ENCODE measurements at regions not wholly inside any gene's neighbourhood (a gene's known extent, or its start where the extent isn't known, plus 50 kb on each side); places are given as distances from the start of the nearest gene placed in this dataset.

DNA sequence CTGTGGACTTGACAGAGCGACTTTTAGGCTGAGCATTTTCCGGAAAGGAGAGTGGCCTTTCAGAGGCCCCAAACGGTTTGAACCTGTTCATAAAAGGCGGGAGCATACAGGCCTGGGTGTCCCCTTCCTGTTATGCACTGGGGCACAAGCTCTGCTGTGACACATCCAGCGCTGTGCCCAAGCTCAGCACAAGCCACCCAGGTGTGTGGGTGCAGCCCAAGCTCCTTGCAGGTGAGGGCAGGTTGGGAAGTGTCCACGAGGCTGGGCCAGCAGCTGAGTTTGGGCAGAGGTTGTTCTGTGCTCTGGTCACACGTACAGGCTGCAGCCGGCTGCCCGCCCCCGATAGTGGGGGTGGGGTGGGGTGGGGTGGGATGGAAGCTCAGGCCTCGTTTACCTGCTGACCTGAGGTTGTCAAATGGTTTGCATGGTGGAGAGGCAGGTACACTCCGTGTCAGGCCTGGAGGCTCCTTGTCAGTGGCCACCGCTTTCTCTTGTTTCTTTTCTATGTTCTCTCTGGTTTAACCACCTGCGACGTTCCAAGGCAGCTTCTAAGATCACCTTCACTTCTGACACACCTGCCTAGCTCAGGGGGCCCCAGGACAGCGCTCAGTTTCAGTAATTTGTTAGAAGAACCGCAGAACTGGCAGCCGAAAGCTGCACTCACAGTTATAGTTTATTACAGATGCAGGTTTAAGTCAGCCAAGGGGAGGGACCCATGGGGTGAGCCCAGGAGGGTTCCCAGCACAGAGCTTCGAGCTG, 194.7 kb upstream of the CIBAR2 start:
- TF ChIP-seq, protein P1, sequence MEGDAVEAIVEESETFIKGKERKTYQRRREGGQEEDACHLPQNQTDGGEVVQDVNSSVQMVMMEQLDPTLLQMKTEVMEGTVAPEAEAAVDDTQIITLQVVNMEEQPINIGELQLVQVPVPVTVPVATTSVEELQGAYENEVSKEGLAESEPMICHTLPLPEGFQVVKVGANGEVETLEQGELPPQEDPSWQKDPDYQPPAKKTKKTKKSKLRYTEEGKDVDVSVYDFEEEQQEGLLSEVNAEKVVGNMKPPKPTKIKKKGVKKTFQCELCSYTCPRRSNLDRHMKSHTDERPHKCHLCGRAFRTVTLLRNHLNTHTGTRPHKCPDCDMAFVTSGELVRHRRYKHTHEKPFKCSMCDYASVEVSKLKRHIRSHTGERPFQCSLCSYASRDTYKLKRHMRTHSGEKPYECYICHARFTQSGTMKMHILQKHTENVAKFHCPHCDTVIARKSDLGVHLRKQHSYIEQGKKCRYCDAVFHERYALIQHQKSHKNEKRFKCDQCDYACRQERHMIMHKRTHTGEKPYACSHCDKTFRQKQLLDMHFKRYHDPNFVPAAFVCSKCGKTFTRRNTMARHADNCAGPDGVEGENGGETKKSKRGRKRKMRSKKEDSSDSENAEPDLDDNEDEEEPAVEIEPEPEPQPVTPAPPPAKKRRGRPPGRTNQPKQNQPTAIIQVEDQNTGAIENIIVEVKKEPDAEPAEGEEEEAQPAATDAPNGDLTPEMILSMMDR (IDR thresholded peaks at IDR 0.05; ENCODE audit: low read depth, low read length), result no peak
- DNase-seq (ENCODE audit: low read depth, low spot score), result no peak
- no peak overlapping the region for H3K4me3 ChIP-seq (ENCODE audit: low read depth, low read length)
- in situ Hi-C loops (cut with HindIII; ENCODE audit: low sequenced_read_pairs), result no loop called here

DNA sequence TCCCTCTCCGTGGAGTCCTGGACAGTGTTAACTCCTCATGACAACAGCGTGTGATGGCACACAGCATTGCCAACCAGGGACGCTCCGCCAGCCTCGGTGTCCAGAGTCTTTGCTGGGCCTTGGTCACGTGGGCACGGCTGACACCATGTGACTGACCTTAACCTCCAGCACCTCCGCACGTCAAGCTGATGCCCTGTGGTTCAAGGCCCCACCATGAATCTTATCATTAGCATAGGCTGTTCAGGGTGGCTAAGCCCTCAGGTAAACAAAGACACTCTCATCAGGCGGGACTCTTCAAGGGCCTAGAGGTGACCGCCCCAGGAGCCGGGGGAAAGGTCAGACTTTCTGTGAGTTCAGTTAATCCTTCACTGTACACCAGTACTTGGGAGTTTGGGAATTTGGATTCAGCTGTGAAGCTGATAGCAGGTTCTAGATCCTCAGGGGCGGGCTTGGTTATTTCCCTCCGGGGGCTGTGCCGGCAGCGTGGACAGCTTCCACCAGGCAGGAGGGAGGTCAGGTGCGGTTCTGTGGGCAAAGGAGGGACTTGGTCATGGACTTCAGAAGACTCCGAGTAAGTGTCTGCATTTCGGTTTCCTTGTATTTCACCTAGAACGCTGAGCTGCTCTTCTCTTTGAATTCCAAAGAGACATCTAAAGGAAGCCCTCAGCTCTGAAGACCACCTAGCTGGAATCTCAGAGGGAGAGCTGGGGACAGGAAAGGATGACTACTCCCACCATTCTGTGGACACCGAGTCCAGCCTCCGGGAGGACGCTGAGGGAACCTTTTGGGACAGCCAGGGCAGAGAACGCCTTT, 195.5 kb upstream of the CIBAR2 start:
- in situ Hi-C loops (cut with HindIII; ENCODE audit: low sequenced_read_pairs), result no loop called here
- H3K4me3 ChIP-seq (ENCODE audit: low read depth, low read length), result no peak overlapping the region
- no peak for DNase-seq (ENCODE audit: low read depth, low spot score)
- TF ChIP-seq, protein P1 (IDR thresholded peaks at IDR 0.05; ENCODE audit: low read depth, low read length), result no peak

DNA sequence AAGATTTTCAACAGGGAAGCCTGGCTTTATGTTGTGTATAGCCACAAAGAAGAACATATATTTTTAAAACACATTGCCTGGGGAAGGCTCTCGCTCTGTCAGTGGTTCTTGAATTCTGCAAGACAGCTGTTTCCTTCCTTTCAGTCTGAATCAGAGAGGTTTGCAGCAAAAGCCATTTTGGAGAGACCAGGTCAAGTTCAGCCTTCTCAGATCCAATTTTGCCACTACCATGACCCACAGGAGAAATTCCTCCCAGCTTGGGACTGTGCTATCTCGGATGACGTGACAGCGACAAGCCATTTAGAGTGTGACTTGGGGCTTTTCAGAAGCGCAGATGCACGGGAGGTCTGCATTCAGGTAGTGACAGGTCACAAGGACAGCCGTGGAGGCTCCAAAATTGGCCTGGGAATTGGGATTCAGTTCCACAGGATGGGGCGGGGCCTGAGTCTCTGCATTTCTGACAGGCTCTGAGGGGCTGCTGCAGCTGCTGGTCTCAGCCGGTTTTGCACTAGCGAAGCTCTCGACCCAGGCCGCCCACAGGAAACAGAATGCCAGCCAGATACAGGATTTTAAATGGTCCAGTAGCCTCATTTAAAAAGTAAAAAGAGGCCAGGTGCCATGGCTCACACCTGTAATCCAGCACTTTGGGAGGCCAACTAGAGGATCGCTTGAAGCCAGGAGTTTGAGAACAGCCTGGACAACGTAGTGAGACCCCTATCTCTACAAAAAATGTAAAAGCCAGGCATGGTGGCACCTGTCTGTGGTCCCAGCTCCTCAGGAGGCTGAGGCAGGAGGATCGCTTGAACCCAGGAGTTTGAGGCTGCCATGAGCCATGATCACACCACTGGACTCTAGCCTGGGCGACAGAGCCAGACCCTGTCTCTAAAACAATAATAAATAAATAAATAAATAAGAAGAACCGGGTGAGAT, 196.6 kb upstream of the CIBAR2 start:
- in situ Hi-C loops (cut with HindIII; ENCODE audit: low sequenced_read_pairs), result no loop called here
- no peak overlapping the region for H3K4me3 ChIP-seq (ENCODE audit: low read depth, low read length)
- TF ChIP-seq, protein P1 (IDR thresholded peaks at IDR 0.05; ENCODE audit: low read depth, low read length), result no peak
- no peak for DNase-seq (ENCODE audit: low read depth, low spot score)

DNA sequence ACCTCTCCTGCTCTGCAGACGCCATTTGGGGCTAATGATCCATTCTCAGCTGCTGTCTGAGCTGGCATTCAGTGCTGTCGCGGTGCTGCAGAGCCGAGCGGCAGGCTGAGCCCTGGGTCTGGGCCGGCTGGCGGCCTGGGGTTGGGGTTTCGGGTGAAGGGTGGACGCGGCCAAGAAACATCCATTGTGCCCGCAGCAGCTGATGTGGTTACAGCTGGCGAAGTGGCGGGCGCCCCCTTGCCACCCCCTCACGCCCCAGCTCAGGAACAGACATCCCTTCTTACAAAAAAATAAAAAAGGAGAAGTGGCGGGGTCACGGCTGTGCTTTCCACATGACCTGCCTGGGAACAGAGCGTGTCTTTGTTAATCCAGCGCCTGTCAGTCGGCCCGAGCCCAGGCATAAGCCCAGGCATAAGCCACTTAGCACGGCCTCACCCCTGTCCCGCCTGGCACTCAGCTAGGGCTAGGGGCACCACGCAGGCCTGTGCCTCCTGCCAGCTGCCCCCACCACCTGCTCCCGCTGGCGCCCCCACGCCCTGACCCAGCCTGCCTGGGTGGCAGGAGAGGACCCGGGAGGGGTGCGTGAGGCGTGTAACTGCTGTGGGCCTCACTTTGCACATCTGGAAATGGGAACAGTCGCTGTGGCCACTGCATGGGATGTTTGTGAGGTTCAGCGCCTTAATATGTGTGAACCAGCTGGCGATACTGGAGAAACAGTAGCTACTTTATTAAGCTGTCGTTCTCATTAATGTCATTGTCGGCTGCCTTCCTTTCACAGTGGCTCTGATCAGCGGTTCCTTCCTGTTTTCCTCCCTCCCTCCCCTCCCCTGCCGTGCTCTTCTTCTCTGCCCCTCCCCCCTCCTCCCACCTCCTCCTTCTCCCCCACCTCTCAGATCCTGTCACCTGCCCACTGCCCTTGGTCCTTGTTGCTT, 197.7 kb upstream of the CIBAR2 start:
- DNase-seq (ENCODE audit: low read depth, low spot score), result no peak
- H3K4me3 ChIP-seq (ENCODE audit: low read depth, low read length), result no peak overlapping the region
- TF ChIP-seq, protein P1 (IDR thresholded peaks at IDR 0.05; ENCODE audit: low read depth, low read length), result no peak
- in situ Hi-C loops (cut with HindIII; ENCODE audit: low sequenced_read_pairs), result no loop called here

DNA sequence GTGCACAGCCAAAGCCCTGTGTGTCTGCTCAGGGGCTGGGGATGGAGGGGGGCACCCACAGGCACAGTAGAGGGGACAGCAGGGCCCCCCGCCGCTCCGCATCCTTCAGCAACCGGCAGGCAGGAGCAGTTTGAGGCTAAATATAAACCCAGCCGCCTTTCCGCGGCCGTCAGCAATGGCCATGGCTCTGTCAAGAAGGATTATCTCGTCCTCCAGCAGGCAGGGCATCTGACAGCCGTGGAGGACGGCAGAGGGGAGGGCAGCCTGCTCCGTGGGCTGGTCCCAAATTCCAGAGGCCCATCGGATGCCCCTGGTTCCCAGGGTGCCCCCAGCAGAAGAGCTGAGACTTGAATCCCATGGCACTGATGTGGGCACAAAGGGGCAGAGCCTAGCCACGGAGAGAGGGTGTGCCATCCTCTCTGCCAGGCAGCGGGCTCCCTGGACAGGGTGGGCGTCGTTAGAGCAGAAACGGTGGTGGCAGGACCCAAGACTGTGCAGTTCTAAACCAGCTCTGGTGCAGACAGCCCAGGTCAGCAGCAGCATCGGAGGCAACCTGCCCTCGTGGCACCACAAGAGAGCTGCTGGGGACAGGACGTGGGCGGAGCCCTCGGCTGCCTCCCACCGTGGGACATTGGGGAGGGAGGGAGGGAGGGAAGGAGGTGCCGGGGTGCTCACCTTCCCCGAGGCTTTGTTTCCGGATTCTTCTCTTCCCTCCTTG, 198.8 kb upstream of the CIBAR2 start:
- no peak overlapping the region for H3K4me3 ChIP-seq (ENCODE audit: low read depth, low read length)
- DNase-seq (ENCODE audit: low read depth, low spot score), result no peak
- in situ Hi-C loops (cut with HindIII; ENCODE audit: low sequenced_read_pairs), result no loop called here
- TF ChIP-seq, protein P1 (IDR thresholded peaks at IDR 0.05; ENCODE audit: low read depth, low read length), result no peak

All from astrocyte of the spinal cord (primary cell).